ENCODE measurements at regions not wholly inside any gene's neighbourhood (a gene's known extent, or its start where the extent isn't known, plus 50 kb on each side); places are given as distances from the start of the nearest gene placed in this dataset.

DNA sequence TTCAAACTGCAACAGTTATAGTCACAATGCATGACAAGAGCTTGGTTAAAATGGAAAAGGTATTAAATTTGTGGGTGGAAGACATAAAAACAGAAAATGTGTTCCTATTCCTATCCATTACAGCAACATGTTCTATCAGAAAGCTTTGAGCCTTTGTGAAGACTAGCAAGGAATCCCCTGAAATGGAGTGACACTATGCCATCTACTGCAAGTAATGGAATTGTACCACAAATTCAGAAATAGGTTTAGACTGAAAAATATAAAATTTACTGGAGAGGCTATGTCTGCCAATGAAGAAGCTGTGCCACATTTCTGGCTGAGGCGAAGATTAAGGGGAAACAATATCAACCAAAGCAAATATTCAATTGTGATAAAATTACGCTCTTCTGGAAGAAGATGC is 247.9 kb downstream of the ADAM29 start:
- ATAC-seq (no peak), DNase-seq (no peak)
- 73 to 79% (median 75%) methylated on average over 2 of the region's 2 CpGs for WGBS, 4 donors
- H3K4me3 ChIP-seq, result no peak overlapping the region
- H3K4me1 ChIP-seq, result no peaks in the 10 kb centered on the region
- H3K27ac ChIP-seq, result no peak overlapping the region
- TF ChIP-seq, protein P1, sequence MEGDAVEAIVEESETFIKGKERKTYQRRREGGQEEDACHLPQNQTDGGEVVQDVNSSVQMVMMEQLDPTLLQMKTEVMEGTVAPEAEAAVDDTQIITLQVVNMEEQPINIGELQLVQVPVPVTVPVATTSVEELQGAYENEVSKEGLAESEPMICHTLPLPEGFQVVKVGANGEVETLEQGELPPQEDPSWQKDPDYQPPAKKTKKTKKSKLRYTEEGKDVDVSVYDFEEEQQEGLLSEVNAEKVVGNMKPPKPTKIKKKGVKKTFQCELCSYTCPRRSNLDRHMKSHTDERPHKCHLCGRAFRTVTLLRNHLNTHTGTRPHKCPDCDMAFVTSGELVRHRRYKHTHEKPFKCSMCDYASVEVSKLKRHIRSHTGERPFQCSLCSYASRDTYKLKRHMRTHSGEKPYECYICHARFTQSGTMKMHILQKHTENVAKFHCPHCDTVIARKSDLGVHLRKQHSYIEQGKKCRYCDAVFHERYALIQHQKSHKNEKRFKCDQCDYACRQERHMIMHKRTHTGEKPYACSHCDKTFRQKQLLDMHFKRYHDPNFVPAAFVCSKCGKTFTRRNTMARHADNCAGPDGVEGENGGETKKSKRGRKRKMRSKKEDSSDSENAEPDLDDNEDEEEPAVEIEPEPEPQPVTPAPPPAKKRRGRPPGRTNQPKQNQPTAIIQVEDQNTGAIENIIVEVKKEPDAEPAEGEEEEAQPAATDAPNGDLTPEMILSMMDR (IDR thresholded peaks at IDR 0.05), result peak in 1 of 12 donors; percentile 21
- TF ChIP-seq POLR2A (IDR thresholded peaks at IDR 0.05), result no peak
- intact Hi-C loops (cut with DNase I), result no loop called here
- H3K9me3 ChIP-seq, result peaks cover 0 to 8% (median 0%) of the 10 kb centered on the region in 12 donors
- no peaks in the 10 kb centered on the region for H3K36me3 ChIP-seq
- no peaks in the 10 kb centered on the region for H3K27me3 ChIP-seq

DNA sequence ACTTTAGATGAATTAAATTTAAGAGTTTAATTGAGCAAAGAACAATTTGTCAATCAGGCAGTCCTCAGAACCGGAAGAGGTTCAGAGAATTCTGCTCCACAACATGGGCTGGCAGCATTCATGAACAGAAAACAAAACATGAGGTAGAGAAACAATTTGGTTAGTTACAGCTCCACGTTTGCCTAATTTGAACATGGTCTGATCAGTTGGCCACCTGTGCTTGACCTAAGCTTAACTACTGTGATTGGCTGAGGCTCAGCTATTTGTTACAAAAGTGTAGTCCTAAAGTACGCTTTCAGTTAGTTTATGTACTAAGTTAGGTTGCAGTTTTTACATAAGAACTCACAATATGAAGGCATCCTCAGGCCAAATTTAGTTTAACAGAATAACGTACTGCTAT is 258.6 kb downstream of the ADAM29 start:
- intact Hi-C loops (cut with DNase I), result no loop called here
- no peak for ATAC-seq
- Histone ChIP-seq H3K27me3 (no peaks in the 10 kb centered on the region), H3K4me3 (no peak overlapping the region), H3K36me3 (no peaks in the 10 kb centered on the region), H3K4me1 (no peaks in the 10 kb centered on the region), H3K27ac (no peak overlapping the region), H3K9me3 (peaks cover 0 to 12% (median 0%) of the 10 kb centered on the region in 12 donors)
- no peak for TF ChIP-seq POLR2A (IDR thresholded peaks at IDR 0.05)
- TF ChIP-seq, protein P1 (IDR thresholded peaks at IDR 0.05), result no peak
- 57 to 68% (median 64%) methylated on average over 4 of the region's 4 CpGs for WGBS, 4 donors
- no peak for DNase-seq

DNA sequence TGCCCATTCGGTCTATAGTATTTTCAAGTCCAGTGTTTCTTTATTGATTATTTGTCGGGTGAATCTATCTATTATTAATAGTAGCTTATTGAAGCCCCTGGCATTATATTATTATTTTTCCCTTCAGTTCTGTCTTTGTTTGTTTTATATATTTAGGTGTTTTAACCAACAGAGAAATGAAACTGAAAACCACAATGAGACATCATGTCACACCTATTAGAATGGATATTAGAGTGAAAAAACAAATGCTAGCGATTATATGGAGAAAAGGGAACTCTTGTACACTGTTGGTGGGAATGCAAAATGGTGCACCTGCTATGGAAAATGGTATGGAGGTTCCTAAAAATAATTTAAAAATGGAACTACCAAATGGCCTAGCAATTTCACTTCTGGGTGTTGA is 272.5 kb downstream of the ADAM29 start:
- TF ChIP-seq, protein P1 (IDR thresholded peaks at IDR 0.05), result no peak
- no peak for TF ChIP-seq POLR2A (IDR thresholded peaks at IDR 0.05)
- peaks cover 0 to 7% (median 0%) of the 10 kb centered on the region in 12 donors for H3K9me3 ChIP-seq
- no peaks in the 10 kb centered on the region for H3K36me3 ChIP-seq
- no peak overlapping the region for H3K4me3 ChIP-seq
- ATAC-seq (no peak), DNase-seq (no peak)
- no peaks in the 10 kb centered on the region for H3K4me1 ChIP-seq
- H3K27me3 ChIP-seq, result no peaks in the 10 kb centered on the region
- intact Hi-C loops (cut with DNase I), result no loop called here
- 56 to 68% (median 64%) methylated on average over 3 of the region's 3 CpGs for WGBS, 4 donors
- no peak overlapping the region for H3K27ac ChIP-seq

DNA sequence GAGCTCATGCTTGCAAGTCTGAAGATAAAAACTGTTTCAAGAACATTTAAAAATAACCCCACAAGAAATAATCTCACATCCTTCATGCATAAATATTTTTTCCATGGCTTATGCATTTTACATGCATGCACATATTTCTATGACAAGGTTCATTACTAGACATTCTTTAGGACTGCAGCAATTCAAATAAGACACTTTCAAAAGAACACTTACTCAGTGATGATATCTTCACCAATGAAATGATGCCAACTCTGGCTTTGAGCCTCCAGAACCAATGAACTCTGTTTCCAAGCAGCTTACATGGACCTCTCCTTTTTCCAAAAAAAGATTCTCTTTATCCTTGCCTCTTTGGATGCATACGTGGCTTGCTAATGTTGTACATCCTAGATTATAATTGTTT is 279.9 kb downstream of the ADAM29 start:
- Histone ChIP-seq H3K4me1 (no peaks in the 10 kb centered on the region), H3K36me3 (no peaks in the 10 kb centered on the region), H3K27me3 (no peaks in the 10 kb centered on the region), H3K9me3 (no peaks in the 10 kb centered on the region), H3K4me3 (no peak overlapping the region), H3K27ac (no peak overlapping the region)
- TF ChIP-seq, protein P1 (IDR thresholded peaks at IDR 0.05), result no peak
- no peak for TF ChIP-seq POLR2A (IDR thresholded peaks at IDR 0.05)
- intact Hi-C loops (cut with DNase I), result no loop called here
- WGBS, 4 donors, result 55 to 69% (median 67%) methylated on average over 1 of the region's 1 CpG
- ATAC-seq (no peak), DNase-seq (no peak)
